COLO668 (cell line): ENCODE measurements at regions not wholly inside any gene's neighbourhood (a gene's known extent, or its start where the extent isn't known, plus 50 kb on each side); places are given as distances from the start of the nearest gene placed in this dataset.
"Not testable (repeated sequence)": the region's sequence is repeated elsewhere in the genome, so short reads cannot be mapped to it uniquely, and the experiment has no call there.

ENCODE experiments used
- DNase-seq: peaks from one replicate; lab custom pipeline; 2025; ENCODE audit not compliant: unreplicated experiment; lab: John Stamatoyannopoulos, UW

DNA sequence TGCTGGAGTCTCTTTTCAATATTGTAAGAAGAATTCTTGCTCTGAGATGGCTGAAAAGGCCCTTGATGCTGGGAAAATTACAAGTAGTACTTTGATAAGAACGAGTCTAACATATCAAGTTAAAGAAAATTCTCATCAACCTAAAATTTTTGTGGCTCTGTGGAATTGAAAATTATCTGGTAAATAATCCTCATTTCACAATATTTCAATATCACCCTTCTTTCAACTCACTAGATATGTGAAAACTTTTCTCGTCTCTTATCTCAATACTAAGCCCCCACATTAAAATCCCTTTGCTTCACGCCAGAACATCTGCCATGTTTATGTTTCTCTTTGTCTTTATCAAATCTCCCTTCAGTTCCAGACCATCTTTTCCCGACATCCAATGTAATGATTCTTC lies 448.8 kb downstream of the ZNF516 start:
- no peak for DNase-seq

DNA sequence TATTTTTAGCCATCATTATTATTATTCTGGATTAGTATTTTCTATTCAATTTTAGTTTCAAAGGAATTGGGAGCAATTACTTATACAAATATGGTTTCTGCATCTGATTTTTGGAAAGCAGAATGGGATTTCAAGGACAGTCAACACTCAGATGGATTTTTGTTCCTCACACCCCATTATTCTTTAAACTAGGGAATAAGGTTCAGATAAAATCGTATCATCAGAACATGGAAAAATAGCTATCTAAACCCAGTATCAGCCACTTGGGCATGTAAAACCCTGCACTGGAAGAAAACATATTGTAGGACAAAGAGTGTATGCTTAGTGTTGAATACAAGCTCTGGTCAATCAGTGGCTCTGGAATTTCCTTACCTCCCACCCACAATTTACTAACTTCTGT lies 452.5 kb downstream of the ZNF516 start:
- DNase-seq, result no peak

DNA sequence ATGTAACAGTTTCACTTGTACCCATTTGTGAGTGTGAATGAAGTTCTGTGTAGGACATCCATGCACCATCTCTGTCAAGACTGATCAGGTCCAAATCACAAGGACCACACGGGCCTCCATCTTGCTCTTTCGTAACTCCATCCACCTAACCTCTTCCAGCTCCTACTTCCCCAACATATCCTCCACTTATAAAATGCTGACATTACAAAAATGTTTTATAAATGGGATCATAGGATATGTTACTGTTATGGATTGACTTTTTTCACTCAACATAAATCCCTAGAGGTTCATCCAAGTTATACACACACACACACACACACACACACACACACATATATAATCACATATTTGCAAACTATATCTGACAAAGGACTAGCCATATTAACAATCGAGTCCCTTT lies 476.8 kb downstream of the ZNF516 start:
- DNase-seq, result no peak

- DNase-seq, result no peak
These were observed 482.0 kb downstream of the ZNF516 start for GRCh38 chr18:76013057-76013456.

- peak; percentile 35 for DNase-seq
These were observed 489.3 kb downstream of the ZNF516 start for GRCh38 chr18:76005632-76006208.

DNA sequence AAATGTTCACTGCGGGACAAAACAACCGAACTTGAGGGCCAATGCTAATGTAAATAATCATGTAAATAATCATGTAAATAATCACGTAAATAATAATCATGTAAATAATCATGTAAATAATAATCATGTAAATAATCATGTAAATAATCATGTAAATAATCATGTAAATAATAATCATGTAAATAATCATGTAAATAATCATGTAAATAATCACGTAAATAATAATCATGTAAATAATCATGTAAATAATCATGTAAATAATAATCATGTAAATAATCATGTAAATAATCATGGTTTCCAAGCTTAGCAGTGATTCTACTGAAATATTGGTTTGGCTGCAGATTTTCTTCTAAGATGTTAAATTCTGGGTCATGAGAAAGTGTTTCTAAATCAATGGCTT lies 507.1 kb downstream of the ZNF516 start:
- not testable (repeated sequence) for DNase-seq

DNA sequence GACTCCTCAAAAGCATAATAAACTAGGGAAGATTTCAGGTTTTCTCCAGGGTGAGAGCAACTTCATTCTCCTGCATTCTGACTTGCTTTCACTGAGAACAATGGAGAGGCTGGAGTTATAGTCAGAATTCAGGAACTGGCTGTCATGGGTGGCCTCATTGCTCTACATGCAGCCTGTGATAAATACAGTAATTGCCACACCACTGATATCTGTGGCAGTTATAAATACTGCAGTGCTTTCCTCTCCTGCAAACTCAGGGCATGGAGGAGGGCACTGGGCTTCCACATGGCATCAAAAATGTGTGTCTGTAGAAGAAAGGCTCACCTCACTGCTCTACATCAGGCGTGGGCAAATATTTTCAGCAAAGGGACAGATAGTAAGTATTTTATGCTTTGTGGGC lies 510.2 kb downstream of the ZNF516 start:
- DNase-seq, result no peak

- DNase-seq, result no peak
These were observed 513.9 kb downstream of the ZNF516 start for GRCh38 chr18:75981102-75981501.

- no peak for DNase-seq
These were observed 518.0 kb downstream of the ZNF516 start for GRCh38 chr18:75977081-75977480.

DNA sequence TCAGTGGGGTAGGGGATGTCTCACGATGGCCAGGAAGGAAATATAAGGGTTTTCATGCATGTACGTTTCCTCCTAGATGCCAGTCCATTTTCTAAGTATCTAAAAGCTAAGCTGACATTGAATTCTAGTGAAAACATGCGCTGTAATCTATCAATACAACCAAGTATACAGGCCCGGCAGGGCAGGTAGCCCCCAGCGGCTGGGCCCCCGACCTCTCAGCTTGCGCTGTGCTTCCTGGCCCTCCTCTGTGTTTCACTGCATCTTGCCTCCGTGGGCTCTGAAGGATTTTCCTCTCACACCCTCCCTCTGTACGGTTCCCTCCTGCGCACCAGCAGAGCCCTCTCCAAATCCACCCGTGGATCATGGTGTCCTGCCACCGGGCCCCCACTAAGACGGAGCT lies 524.8 kb downstream of the ZNF516 start:
- DNase-seq, result no peak

- no peak for DNase-seq
These were observed 528.6 kb downstream of the ZNF516 start for GRCh38 chr18:75966431-75966830.

- no peak for DNase-seq
These were observed 532.9 kb downstream of the ZNF516 start for GRCh38 chr18:75962036-75962572.

DNA sequence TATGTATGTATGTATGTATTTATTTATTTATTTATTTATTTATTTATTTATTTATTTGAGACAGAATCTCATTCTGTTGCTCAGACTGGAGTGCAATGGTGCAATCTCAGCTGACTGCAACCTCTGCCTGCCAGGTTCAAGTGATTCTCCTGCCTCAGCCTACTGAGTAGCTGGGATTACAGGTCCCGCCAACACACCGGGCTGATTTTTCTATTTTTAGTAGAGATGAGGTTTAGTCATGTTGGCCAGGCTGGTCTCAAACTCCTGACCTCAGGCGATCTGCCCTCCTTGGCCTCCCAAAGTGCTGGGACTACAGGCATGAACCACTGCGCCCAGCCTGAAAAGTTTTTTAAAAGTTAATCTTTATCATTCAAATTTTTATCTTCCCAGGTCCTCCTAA lies 532.9 kb upstream of the SMIM21 start:
- DNase-seq, result not testable (repeated sequence)

DNA sequence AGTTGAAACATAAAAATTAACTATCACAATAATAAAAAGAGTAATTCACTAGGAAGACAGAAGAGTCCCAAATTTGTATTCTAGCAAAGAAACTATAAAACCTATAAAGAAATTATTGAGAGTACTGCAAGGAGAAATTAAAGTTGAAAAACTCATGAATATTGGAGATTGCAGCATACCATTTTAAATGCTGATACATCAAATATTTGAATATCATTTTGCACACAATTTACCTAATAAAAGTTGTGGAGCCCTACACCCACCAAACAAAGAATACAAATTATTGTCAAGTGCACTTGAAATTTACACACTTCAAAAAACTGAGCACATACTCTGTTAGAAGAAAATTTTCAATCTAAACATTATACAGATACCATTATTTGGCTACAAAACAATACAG lies 531.6 kb upstream of the SMIM21 start:
- DNase-seq, result no peak

DNA sequence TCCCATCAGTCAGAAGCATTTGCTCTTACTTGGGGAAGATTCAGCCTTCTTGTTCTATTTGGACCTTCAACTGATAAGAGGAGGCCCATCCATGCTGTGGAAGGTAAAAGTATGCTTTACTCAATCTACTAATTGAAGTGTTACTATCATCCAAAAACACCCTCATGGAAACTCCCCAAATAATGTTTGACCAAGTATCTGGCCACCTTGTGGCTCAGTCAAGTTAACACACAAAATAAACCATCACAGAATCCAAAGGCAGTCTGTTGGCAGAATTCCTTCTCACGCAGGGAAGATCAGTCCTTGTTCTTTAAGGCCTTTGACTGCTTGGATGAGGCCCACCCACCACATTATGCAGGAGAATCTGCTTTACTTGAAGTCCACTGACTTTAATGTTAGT lies 531.2 kb upstream of the SMIM21 start:
- DNase-seq, result no peak

- DNase-seq, result no peak
These were observed 517.9 kb upstream of the SMIM21 start for GRCh38 chr18:75945265-75945933.

GRCh38 chr18:75937306-75937705 lies 509.8 kb upstream of the SMIM21 start:
- no peak for DNase-seq

- DNase-seq, result no peak
These were observed 509.4 kb upstream of the SMIM21 start for GRCh38 chr18:75936862-75937261.

DNA sequence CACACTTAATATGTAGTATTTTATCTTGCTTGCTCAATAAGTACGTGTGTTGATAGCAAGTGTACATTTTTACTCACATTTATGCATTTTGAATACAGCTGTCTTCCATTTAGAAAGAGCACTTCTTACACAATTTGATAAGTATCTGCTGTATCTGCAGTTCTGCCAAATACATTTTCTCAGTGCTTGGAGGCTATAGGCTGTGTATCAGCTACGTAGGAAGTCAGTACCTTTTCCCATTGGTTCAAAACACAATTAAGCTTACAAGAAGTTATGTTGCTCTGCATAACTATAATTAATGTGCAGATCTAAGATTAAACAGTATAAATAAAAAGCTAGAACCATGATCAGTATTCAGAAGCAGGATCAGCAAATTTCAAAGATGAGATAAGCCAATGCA lies 503.6 kb upstream of the SMIM21 start:
- no peak for DNase-seq

DNA sequence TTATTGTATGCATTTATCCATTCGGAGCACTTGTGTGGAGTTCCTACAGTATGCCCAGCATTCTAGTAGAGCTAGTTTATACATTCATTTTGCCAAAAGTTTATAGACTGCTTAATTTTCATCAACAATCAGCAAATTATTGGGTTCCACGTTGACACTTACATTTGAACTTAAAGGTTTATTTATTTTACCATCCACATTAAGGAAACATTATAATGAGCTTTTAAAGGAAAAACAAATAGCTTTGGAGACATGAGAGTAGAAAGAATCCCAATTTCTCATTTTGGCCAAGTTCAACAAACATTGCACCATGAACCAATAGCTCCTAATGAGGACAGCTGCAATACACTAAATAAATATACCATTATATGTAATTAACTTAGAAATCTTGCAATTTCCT lies 501.2 kb upstream of the SMIM21 start:
- DNase-seq, result no peak

GRCh38 chr18:75927791-75928190 lies 500.3 kb upstream of the SMIM21 start:
- no peak for DNase-seq

GRCh38 chr18:75926811-75927210 lies 499.3 kb upstream of the SMIM21 start:
- no peak for DNase-seq

DNA sequence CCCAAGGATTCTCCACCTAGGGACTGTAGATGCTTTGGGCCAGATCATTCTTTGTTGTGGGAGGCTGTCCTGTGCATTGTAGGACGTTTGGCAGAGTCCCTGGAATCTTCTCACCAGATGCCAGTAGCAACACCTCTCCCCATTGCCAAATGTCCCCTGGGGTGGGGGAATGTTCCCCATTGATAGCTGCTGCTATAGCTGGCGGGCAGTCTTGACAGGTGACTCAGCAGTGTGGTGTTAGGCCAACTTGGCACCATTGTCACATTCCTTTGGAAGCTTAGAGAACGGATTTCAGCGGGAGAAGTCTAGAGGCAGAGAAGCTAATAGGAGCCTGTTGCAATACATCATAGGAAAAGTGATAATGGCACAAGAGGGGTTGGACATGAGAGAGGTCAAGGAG lies 495.7 kb upstream of the SMIM21 start:
- DNase-seq, result no peak
